HG03175 (cell line): ENCODE measurements at regions not wholly inside any gene's neighbourhood (a gene's known extent, or its start where the extent isn't known, plus 50 kb on each side); places are given as distances from the start of the nearest gene placed in this dataset.

Source experiments
- ATAC-seq: cut with Tn5 transposase; IDR thresholded peaks from one replicate; pipeline ENCODE4 v1.9.1; 2021; ENCODE audit warnings: mild to moderate bottlenecking, moderate library complexity; ENCODE audit not compliant: unreplicated experiment

GRCh38 chr18:22467760-22468553 is 50.2 kb upstream of the CTAGE1 start:
- no peak for ATAC-seq

GRCh38 chr18:22468554-22468891 is 50.8 kb upstream of the CTAGE1 start:
- ATAC-seq: no peak

GRCh38 chr18:22469061-22469734 is 51.5 kb upstream of the CTAGE1 start:
- no peak for ATAC-seq

- ATAC-seq: no peak
These were observed 52.2 kb upstream of the CTAGE1 start for GRCh38 chr18:22469926-22470247.

- no peak for ATAC-seq
These were observed 52.8 kb upstream of the CTAGE1 start for GRCh38 chr18:22470248-22471235.

- no peak for ATAC-seq
These were observed 53.9 kb upstream of the CTAGE1 start for GRCh38 chr18:22471546-22472131.

- ATAC-seq: no peak
These were observed 55.7 kb upstream of the CTAGE1 start for GRCh38 chr18:22473366-22473765.

GRCh38 chr18:22475426-22476100 is 57.8 kb upstream of the CTAGE1 start:
- no peak for ATAC-seq

GRCh38 chr18:22477222-22477621 is 59.5 kb upstream of the CTAGE1 start:
- no peak for ATAC-seq

GRCh38 chr18:22482948-22483347 is 65.2 kb upstream of the CTAGE1 start:
- ATAC-seq: no peak

- ATAC-seq: no peak
These were observed 65.7 kb upstream of the CTAGE1 start for GRCh38 chr18:22483407-22483806.

GRCh38 chr18:22484471-22484870 is 66.8 kb upstream of the CTAGE1 start:
- ATAC-seq: no peak

GRCh38 chr18:22485808-22486244 is 68.1 kb upstream of the CTAGE1 start:
- no peak for ATAC-seq

- no peak for ATAC-seq
These were observed 69.0 kb upstream of the CTAGE1 start for GRCh38 chr18:22486667-22487066.

GRCh38 chr18:22488554-22488953 is 70.8 kb upstream of the CTAGE1 start:
- no peak for ATAC-seq

GRCh38 chr18:22489704-22490103 is 72.0 kb upstream of the CTAGE1 start:
- no peak for ATAC-seq

- no peak for ATAC-seq
These were observed 72.7 kb upstream of the CTAGE1 start for GRCh38 chr18:22490429-22490846.

- no peak for ATAC-seq
These were observed 75.5 kb upstream of the CTAGE1 start for GRCh38 chr18:22493255-22493654.

- ATAC-seq: no peak
These were observed 76.2 kb upstream of the CTAGE1 start for GRCh38 chr18:22493940-22494339.

GRCh38 chr18:22494771-22495170 is 77.1 kb upstream of the CTAGE1 start:
- no peak for ATAC-seq

GRCh38 chr18:22499421-22499820 is 81.7 kb upstream of the CTAGE1 start:
- ATAC-seq: no peak
